ENCODE measurements at regions not wholly inside any gene's neighbourhood (a gene's known extent, or its start where the extent isn't known, plus 50 kb on each side); places are given as distances from the start of the nearest gene placed in this dataset.

- Histone ChIP-seq H3K9me3 (no peaks in the 10 kb centered on the region), H3K4me3 (no peak overlapping the region), H3K27ac (no peak overlapping the region), H3K27me3 (replicated peaks; ENCODE audit: insufficient read depth) (no peaks in the 10 kb centered on the region), H3K4me1 (replicated peaks) (no peaks in the 10 kb centered on the region), H3K36me3 (no peaks in the 10 kb centered on the region)
- 91% methylated on average over 4 of the region's 4 CpGs for WGBS
- no peak for TF ChIP-seq POLR2AphosphoS5 (IDR thresholded peaks at IDR 0.05)
- no peak for TF ChIP-seq CTCF (IDR thresholded peaks at IDR 0.05)
- TF ChIP-seq POLR2A (IDR thresholded peaks at IDR 0.05), result no peak
- intact Hi-C loops (cut with DNase I), result no loop called here
- DNase-seq (ENCODE audit: low spot score), result no peak
Observed at GRCh38 chr6:140372064-140372463, 997.6 kb upstream of the CITED2 start.

GRCh38 chr6:140370976-140371870 is 996.8 kb upstream of the CITED2 start:
- TF ChIP-seq POLR2AphosphoS5 (IDR thresholded peaks at IDR 0.05), result no peak
- no peak for TF ChIP-seq POLR2A (IDR thresholded peaks at IDR 0.05)
- no peak for TF ChIP-seq CTCF (IDR thresholded peaks at IDR 0.05)
- H3K27me3 ChIP-seq (replicated peaks; ENCODE audit: insufficient read depth), result no peaks in the 10 kb centered on the region

DNA sequence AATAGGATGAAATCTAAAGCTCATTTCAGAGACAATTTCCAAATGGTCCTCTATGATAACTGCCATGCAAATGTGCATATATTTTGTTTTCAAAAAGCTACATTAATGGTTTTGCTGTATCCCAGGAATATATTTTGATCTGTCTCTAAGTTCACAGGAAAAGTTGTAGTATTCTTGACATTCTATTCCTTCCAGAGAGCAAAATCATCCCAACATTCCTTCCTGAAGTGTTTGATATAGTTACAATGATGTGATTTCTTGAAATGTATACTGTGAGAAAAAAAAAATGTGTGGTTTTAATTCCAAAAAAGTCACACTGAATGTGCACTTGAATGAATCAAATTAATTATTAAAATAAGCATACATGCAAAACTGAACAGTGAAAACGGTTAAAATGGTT is 996.0 kb upstream of the CITED2 start:
- no peaks in the 10 kb centered on the region for H3K4me1 ChIP-seq (replicated peaks)
- H3K9me3 ChIP-seq, result no peaks in the 10 kb centered on the region
- TF ChIP-seq POLR2A (IDR thresholded peaks at IDR 0.05) (no peak), CTCF (IDR thresholded peaks at IDR 0.05) (no peak), POLR2AphosphoS5 (IDR thresholded peaks at IDR 0.05) (no peak)
- no peaks in the 10 kb centered on the region for H3K27me3 ChIP-seq (replicated peaks; ENCODE audit: insufficient read depth)
- WGBS, result 92% methylated on average over 1 of the region's 1 CpG
- no peak overlapping the region for H3K27ac ChIP-seq
- H3K4me3 ChIP-seq, result no peak overlapping the region
- no peaks in the 10 kb centered on the region for H3K36me3 ChIP-seq
- DNase-seq (ENCODE audit: low spot score), result no peak
- intact Hi-C loops (cut with DNase I), result no loop called here

More at GRCh38 chr6:140370976-140371870, 996.8 kb upstream of the CITED2 start:
- intact Hi-C loops (cut with DNase I), result no loop called here
- WGBS, result 60% methylated on average over 2 of the region's 2 CpGs
- H3K4me3 ChIP-seq, result no peak overlapping the region
- DNase-seq (ENCODE audit: low spot score), result no peak
- no peaks in the 10 kb centered on the region for H3K36me3 ChIP-seq
- no peak overlapping the region for H3K27ac ChIP-seq
- no peaks in the 10 kb centered on the region for H3K4me1 ChIP-seq (replicated peaks)
- no peaks in the 10 kb centered on the region for H3K9me3 ChIP-seq

GRCh38 chr6:140366991-140367390 is 992.5 kb upstream of the CITED2 start:
- H3K9me3 ChIP-seq, result no peaks in the 10 kb centered on the region
- no peaks in the 10 kb centered on the region for H3K36me3 ChIP-seq
- no peaks in the 10 kb centered on the region for H3K27me3 ChIP-seq (replicated peaks; ENCODE audit: insufficient read depth)
- no peaks in the 10 kb centered on the region for H3K4me1 ChIP-seq (replicated peaks)
- H3K4me3 ChIP-seq, result no peak overlapping the region
- no peak for DNase-seq (ENCODE audit: low spot score)
- intact Hi-C loops (cut with DNase I), result no loop called here
- H3K27ac ChIP-seq, result no peak overlapping the region
- TF ChIP-seq CTCF (IDR thresholded peaks at IDR 0.05), result no peak
- no peak for TF ChIP-seq POLR2A (IDR thresholded peaks at IDR 0.05)
- TF ChIP-seq POLR2AphosphoS5 (IDR thresholded peaks at IDR 0.05), result no peak

GRCh38 chr6:140364916-140365315 is 990.5 kb upstream of the CITED2 start:
- Histone ChIP-seq H3K27me3 (replicated peaks; ENCODE audit: insufficient read depth) (no peaks in the 10 kb centered on the region), H3K36me3 (no peaks in the 10 kb centered on the region), H3K4me1 (replicated peaks) (no peaks in the 10 kb centered on the region), H3K4me3 (no peak overlapping the region), H3K9me3 (no peaks in the 10 kb centered on the region), H3K27ac (no peak overlapping the region)
- no peak for DNase-seq (ENCODE audit: low spot score)
- TF ChIP-seq CTCF (IDR thresholded peaks at IDR 0.05) (no peak), POLR2AphosphoS5 (IDR thresholded peaks at IDR 0.05) (no peak), POLR2A (IDR thresholded peaks at IDR 0.05) (no peak)
- intact Hi-C loops (cut with DNase I), result no loop called here
